HCT116 (cell line): ENCODE measurements at regions not wholly inside any gene's neighbourhood (a gene's known extent, or its start where the extent isn't known, plus 50 kb on each side); places are given as distances from the start of the nearest gene placed in this dataset.
"Not testable (repeated sequence)": the region's sequence is repeated elsewhere in the genome, so short reads cannot be mapped to it uniquely, and the experiment has no call there.

Experiments used
- ATAC-seq: fragments of 200-7000 bp; cut with Tn5 transposase; 2 replicates; pipeline ENCODE4 v1.9.1; 2020; ENCODE audit warnings: mild to moderate bottlenecking, moderate library complexity
- BruUV-seq: library from RNA; stranded (reverse); fragments of 400-500 nt; replicated peaks from 2 replicates; lab custom pipeline; 2021; lab: Mats Ljungman, UMichigan
- CTCF ChIA-PET: fragments of 300-600 bp; sonication (Branson Sonifier 250); formaldehyde crosslinking; loops from one replicate; lab custom pipeline; 2021; ENCODE audit warnings: antibody characterized with exemption; lab: Charles Lee
- POLR2A ChIA-PET: fragments of 300-600, 350-600 bp; sonication (Branson Sonifier 250); formaldehyde crosslinking; loops from one replicate; lab custom pipeline; 2021; ENCODE audit warnings: antibody characterized with exemption; lab: Charles Lee
- RAD21 ChIA-PET, 2 experiments: fragments of 300-600 bp; sonication (Branson Sonifier 250); formaldehyde crosslinking; loops; one replicate each; lab custom pipeline; 2023; ENCODE audit warnings: low total read pairs in 2 of 2; ENCODE audit not compliant: uncharacterized antibody in 2 of 2, unreplicated experiment in 2 of 2, low non-redundant PET in 1 of 2; lab: Charles Lee
- DNase-seq: peaks from one replicate; pipeline ENCODE4 v3.0.0-alpha.2; 2010; ENCODE audit warnings: low read depth, low spot score
- H2AFZ ChIP-seq: fragments of 200-600 bp; shearing (Covaris generic), sonication (generic); 2 replicates; pipeline ENCODE4 v1.6.1; 2017; ENCODE audit warnings: low read depth, mixed run types, mixed read lengths, antibody characterized with exemption, low read length; ENCODE audit not compliant: poor library complexity, severe bottlenecking
- H3K27ac ChIP-seq: 2 replicates; pipeline ENCODE4 v1.5.1; 2012; ENCODE audit warnings: low read depth, low read length
- H3K27me3 ChIP-seq: fragments of 200-600 bp; sonication (generic); 2 replicates; pipeline ENCODE4 v1.6.1; 2016; ENCODE audit warnings: mixed run types, low read length, mixed read lengths; ENCODE audit not compliant: insufficient read depth
- H3K36me3 ChIP-seq, 2 experiments: fragments of 200-500 bp in 1 of 2; fragments of 200-600 bp in 1 of 2; sonication (Bioruptor generic) in 1 of 2; sonication (generic) in 1 of 2; 2 replicates each; pipeline versions ENCODE4 v1.5.1 to v1.6.1; 2014 to 2016; ENCODE audit warnings: low read length in 2 of 2, inconsistent platforms in 1 of 2, mixed read lengths in 1 of 2, mixed run types in 1 of 2; ENCODE audit not compliant: insufficient read depth in 2 of 2, control insufficient read depth in 1 of 2
- H3K4me1 ChIP-seq, 2 experiments: fragments of 200-600 bp in 1 of 2; sonication (generic) in 1 of 2; 2 replicates each; pipeline versions ENCODE4 v1.5.1 to v1.6.1; 2012 to 2017; ENCODE audit warnings: low read length in 2 of 2, inconsistent platforms in 1 of 2, mild to moderate bottlenecking in 1 of 2, mixed read lengths in 1 of 2, mixed run types in 1 of 2, moderate library complexity in 1 of 2; ENCODE audit not compliant: insufficient read depth in 2 of 2, control insufficient read depth in 1 of 2
- H3K4me2 ChIP-seq: fragments of 200-600 bp; sonication (generic); 2 replicates; pipeline ENCODE4 v1.6.1; 2017; ENCODE audit warnings: mixed run types, low read length, mixed read lengths
- H3K4me3 ChIP-seq, 2 experiments: fragments of 200-600 bp in 1 of 2; sonication (generic) in 1 of 2; replicated peaks in 1 of 2; 2 replicates each; pipeline ENCODE4 v1.5.1; 2011 to 2016; ENCODE audit warnings: low read length in 2 of 2, control low read depth in 1 of 2, low read depth in 1 of 2, mild to moderate bottlenecking in 1 of 2, mixed read lengths in 1 of 2, mixed run types in 1 of 2
- H3K79me2 ChIP-seq: fragments of 200-600 bp; sonication (generic); 2 replicates; pipeline ENCODE4 v1.6.1; 2017; ENCODE audit warnings: mild to moderate bottlenecking, mixed run types, low read length, moderate library complexity, mixed read lengths; ENCODE audit not compliant: insufficient read depth
- H3K9ac ChIP-seq: fragments of 200-600 bp; sonication (generic); 2 replicates; pipeline ENCODE4 v1.6.1; 2016; ENCODE audit warnings: low read length, mixed read lengths
- H3K9me2 ChIP-seq: fragments of 200-600 bp; sonication (generic), shearing (Covaris generic); 2 replicates; pipeline ENCODE4 v1.6.1; 2017; ENCODE audit warnings: mixed run types, mild to moderate bottlenecking, moderate library complexity; ENCODE audit not compliant: insufficient read depth
- H3K9me3 ChIP-seq, 2 experiments: fragments of 200-500 bp in 1 of 2; fragments of 200-600 bp in 1 of 2; sonication (Bioruptor generic) in 1 of 2; sonication (generic) in 1 of 2; 2 replicates each; pipeline ENCODE4 v1.6.1; 2014 to 2017; ENCODE audit warnings: low read length in 2 of 2, mixed read lengths in 2 of 2, inconsistent platforms in 1 of 2, low read depth in 1 of 2, mild to moderate bottlenecking in 1 of 2, mixed run types in 1 of 2, moderate library complexity in 1 of 2; ENCODE audit not compliant: control insufficient read depth in 1 of 2, insufficient read depth in 1 of 2
- H4K20me1 ChIP-seq: fragments of 200-600 bp; sonication (generic), shearing (Covaris generic); 2 replicates; pipeline ENCODE4 v1.6.1; 2017; ENCODE audit warnings: mixed run types, mild to moderate bottlenecking, moderate library complexity; ENCODE audit not compliant: insufficient read depth
- ATF3 ChIP-seq: IDR thresholded peaks from 2 replicates; pipeline ENCODE4 v1.6.1; 2012
- CBX3 ChIP-seq: IDR thresholded peaks from 2 replicates; pipeline ENCODE4 v1.6.1; 2012; ENCODE audit warnings: low read depth
- CTCF ChIP-seq, 3 experiments: fragments of 200-600 bp in 1 of 3; sonication (generic) in 1 of 3; IDR thresholded peaks in 2 of 3; conservative IDR thresholded peaks in 1 of 3; 2 replicates each; pipeline ENCODE4 v1.5.1; 2012 to 2017; ENCODE audit warnings: low read depth in 2 of 3, low read length in 2 of 3, antibody characterized with exemption in 1 of 3, borderline replicate concordance in 1 of 3, control low read depth in 1 of 3, mild to moderate bottlenecking in 1 of 3, mixed read lengths in 1 of 3, mixed run types in 1 of 3, moderate library complexity in 1 of 3; ENCODE audit not compliant: insufficient read depth in 1 of 3
- FOSL1 ChIP-seq: IDR thresholded peaks from 2 replicates; pipeline ENCODE4 v1.6.1; 2012; ENCODE audit warnings: low read depth
- JUND ChIP-seq: IDR thresholded peaks from 2 replicates; pipeline ENCODE4 v1.6.1; 2012
- RAD21 ChIP-seq: IDR thresholded peaks from 2 replicates; pipeline ENCODE4 v1.6.1; 2012; ENCODE audit warnings: low read depth, mild to moderate bottlenecking
- SIN3A ChIP-seq: IDR thresholded peaks from 2 replicates; pipeline ENCODE4 v1.6.1; 2012; ENCODE audit warnings: low read depth
- SP1 ChIP-seq: IDR thresholded peaks from 2 replicates; pipeline ENCODE4 v1.6.1; 2012; ENCODE audit warnings: low read depth
- TCF7L2 ChIP-seq: IDR thresholded peaks from 2 replicates; pipeline ENCODE4 v1.7.0; 2011; ENCODE audit warnings: borderline replicate concordance, inconsistent platforms; ENCODE audit not compliant: insufficient read depth, insufficient read length; ENCODE audit errors: extremely low read depth
- ZFX ChIP-seq: fragments of 450-650 bp; IDR thresholded peaks from 2 replicates; pipeline ENCODE4 v1.6.1; 2017
- intact Hi-C: fragments of 100-400 bp; cut with micrococcal nuclease; formaldehyde crosslinking; loops from 2 replicates; pipeline ENCODE4 v1.10.0; 2022
- TF ChIP-seq, protein P1 (sequence below): IDR thresholded peaks from 2 replicates; pipeline ENCODE4 v1.6.1; 2012
- TF ChIP-seq, protein P2 (sequence below): IDR thresholded peaks from 2 replicates; pipeline ENCODE4 v1.6.1; 2012; ENCODE audit warnings: low read depth

DNA sequence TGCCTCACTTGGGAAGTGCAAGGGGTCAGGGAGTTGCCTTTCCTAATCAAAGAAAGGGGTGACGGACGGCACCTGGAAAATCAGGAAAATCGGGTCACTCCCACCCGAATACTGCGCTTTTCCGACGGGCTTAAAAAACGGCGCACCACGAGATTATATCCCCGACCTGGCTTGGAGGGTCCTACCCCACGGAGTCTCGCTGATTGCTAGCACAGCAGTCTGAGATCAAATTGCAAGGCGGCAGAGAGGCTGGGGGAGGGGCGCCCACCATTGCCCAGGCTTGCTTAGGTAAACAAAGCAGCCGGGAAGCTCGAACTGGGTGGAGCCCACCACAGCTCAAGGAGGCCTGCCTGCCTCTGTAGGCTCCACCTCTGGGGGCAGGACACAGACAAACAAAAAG, 489.5 kb downstream of the PLPP3 start:
- H3K27me3 ChIP-seq, H3K4me1 ChIP-seq, H3K4me2 ChIP-seq, BruUV-seq, H4K20me1 ChIP-seq, H3K9me2 ChIP-seq, POLR2A ChIA-PET, H3K9me3 ChIP-seq, ATAC-seq, RAD21 ChIA-PET, intact Hi-C loops, H3K4me3 ChIP-seq, CTCF ChIA-PET, DNase-seq, H3K36me3 ChIP-seq, H2AFZ ChIP-seq, H3K27ac ChIP-seq, H3K79me2 ChIP-seq, H3K9ac ChIP-seq: not testable (repeated sequence)

GRCh38 chr1:56084246-56084645, 495.1 kb downstream of the PLPP3 start:
- Histone ChIP-seq H3K9me2 (no peaks in the 10 kb centered on the region), H3K4me3 (no peak overlapping the region), H3K4me2 (no peak overlapping the region), H3K27me3 (no peaks in the 10 kb centered on the region), H4K20me1 (no peaks in the 10 kb centered on the region), H3K27ac (no peak overlapping the region), H3K9ac (no peak overlapping the region), H3K4me1 (no peaks in the 10 kb centered on the region), H3K9me3 (no peaks in the 10 kb centered on the region), H3K79me2 (no peaks in the 10 kb centered on the region), H3K36me3 (no peaks in the 10 kb centered on the region), H2AFZ (no peak overlapping the region)
- no TSS peak for BruUV-seq
- ATAC-seq (no peak), DNase-seq (no peak)
- ChIA-PET RAD21 (no interaction called here), CTCF (no interaction called here), POLR2A (no interaction called here)
- intact Hi-C loops = no loop called here
- TF ChIP-seq ZFX (no peak), CBX3 (no peak), JUND (no peak), SP1 (no peak), TCF7L2 (no peak), FOSL1 (no peak), RAD21 (no peak), ATF3 (no peak), SIN3A (no peak), CTCF (IDR thresholded peaks at IDR 0.05 in 2 of 3, conservative IDR thresholded peaks at IDR 0.05 in 1 of 3; ENCODE audit: borderline replicate concordance in 1 of 3, insufficient read depth in 1 of 3, low read depth in 2 of 3, low read length in 2 of 3) (no peak)
- TF ChIP-seq, protein P1, sequence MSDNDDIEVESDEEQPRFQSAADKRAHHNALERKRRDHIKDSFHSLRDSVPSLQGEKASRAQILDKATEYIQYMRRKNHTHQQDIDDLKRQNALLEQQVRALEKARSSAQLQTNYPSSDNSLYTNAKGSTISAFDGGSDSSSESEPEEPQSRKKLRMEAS = no peak
- TF ChIP-seq, protein P2, sequence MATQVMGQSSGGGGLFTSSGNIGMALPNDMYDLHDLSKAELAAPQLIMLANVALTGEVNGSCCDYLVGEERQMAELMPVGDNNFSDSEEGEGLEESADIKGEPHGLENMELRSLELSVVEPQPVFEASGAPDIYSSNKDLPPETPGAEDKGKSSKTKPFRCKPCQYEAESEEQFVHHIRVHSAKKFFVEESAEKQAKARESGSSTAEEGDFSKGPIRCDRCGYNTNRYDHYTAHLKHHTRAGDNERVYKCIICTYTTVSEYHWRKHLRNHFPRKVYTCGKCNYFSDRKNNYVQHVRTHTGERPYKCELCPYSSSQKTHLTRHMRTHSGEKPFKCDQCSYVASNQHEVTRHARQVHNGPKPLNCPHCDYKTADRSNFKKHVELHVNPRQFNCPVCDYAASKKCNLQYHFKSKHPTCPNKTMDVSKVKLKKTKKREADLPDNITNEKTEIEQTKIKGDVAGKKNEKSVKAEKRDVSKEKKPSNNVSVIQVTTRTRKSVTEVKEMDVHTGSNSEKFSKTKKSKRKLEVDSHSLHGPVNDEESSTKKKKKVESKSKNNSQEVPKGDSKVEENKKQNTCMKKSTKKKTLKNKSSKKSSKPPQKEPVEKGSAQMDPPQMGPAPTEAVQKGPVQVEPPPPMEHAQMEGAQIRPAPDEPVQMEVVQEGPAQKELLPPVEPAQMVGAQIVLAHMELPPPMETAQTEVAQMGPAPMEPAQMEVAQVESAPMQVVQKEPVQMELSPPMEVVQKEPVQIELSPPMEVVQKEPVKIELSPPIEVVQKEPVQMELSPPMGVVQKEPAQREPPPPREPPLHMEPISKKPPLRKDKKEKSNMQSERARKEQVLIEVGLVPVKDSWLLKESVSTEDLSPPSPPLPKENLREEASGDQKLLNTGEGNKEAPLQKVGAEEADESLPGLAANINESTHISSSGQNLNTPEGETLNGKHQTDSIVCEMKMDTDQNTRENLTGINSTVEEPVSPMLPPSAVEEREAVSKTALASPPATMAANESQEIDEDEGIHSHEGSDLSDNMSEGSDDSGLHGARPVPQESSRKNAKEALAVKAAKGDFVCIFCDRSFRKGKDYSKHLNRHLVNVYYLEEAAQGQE = no peak
